ENCODE measurements at regions not wholly inside any gene's neighbourhood (a gene's known extent, or its start where the extent isn't known, plus 50 kb on each side); places are given as distances from the start of the nearest gene placed in this dataset.
"Not testable (repeated sequence)": the region's sequence is repeated elsewhere in the genome, so short reads cannot be mapped to it uniquely, and the experiment has no call there.

GRCh38 chr17:15835481-15835880 is 103.4 kb downstream of the TBC1D26 start:
- not testable (repeated sequence) for TF ChIP-seq CTCF (optimal IDR thresholded peaks at IDR 0.05 in 1 of 3, IDR thresholded peaks at IDR 0.05 in 1 of 3, conservative IDR thresholded peaks at IDR 0.05 in 1 of 3; ENCODE audit: extremely low read depth in 1 of 3, insufficient read depth in 2 of 3, low read length in 3 of 3); EZH2 (IDR thresholded peaks at IDR 0.05; ENCODE audit: low read length)
